CD4-positive, alpha-beta T cell treated with Interleukin-15 for 1 hour (primary cell): ENCODE measurements at regions not wholly inside any gene's neighbourhood (a gene's known extent, or its start where the extent isn't known, plus 50 kb on each side); places are given as distances from the start of the nearest gene placed in this dataset.

Experiments
- DNase-seq: peaks from one replicate; pipeline ENCODE4 v3.0.0-alpha.2; 2020

GRCh38 chr5:74140409-74140808, 500.1 kb downstream of the ENC1 start:
- DNase-seq = no peak

GRCh38 chr5:74139589-74139988, 500.9 kb downstream of the ENC1 start:
- DNase-seq = no peak

- DNase-seq = no peak
Measured at GRCh38 chr5:74138721-74139120, 501.8 kb downstream of the ENC1 start.

- no peak for DNase-seq
Measured at GRCh38 chr5:74136276-74136825, 504.2 kb downstream of the ENC1 start.

- no peak for DNase-seq
Measured at GRCh38 chr5:74135033-74135432, 505.5 kb downstream of the ENC1 start.

- no peak for DNase-seq
Measured at GRCh38 chr5:74132485-74132884, 506.5 kb downstream of the ARHGEF28 start.

GRCh38 chr5:74131250-74131649, 505.3 kb downstream of the ARHGEF28 start:
- DNase-seq = no peak

- no peak for DNase-seq
Measured at GRCh38 chr5:74130155-74130897, 504.3 kb downstream of the ARHGEF28 start.

- no peak for DNase-seq
Measured at GRCh38 chr5:74127381-74128320, 501.7 kb downstream of the ARHGEF28 start.

- DNase-seq = no peak
Measured at GRCh38 chr5:74126294-74126693, 500.3 kb downstream of the ARHGEF28 start.

- DNase-seq = no peak
Measured at GRCh38 chr5:74124826-74125225, 498.8 kb downstream of the ARHGEF28 start.

GRCh38 chr5:74123929-74124328, 497.9 kb downstream of the ARHGEF28 start:
- no peak for DNase-seq

- DNase-seq = no peak
Measured at GRCh38 chr5:74122979-74123590, 497.1 kb downstream of the ARHGEF28 start.

GRCh38 chr5:74122175-74122574, 496.2 kb downstream of the ARHGEF28 start:
- no peak for DNase-seq

GRCh38 chr5:74120585-74120984, 494.6 kb downstream of the ARHGEF28 start:
- no peak for DNase-seq

- DNase-seq = no peak
Measured at GRCh38 chr5:74118071-74118470, 492.1 kb downstream of the ARHGEF28 start.

GRCh38 chr5:74116984-74117383, 491.0 kb downstream of the ARHGEF28 start:
- no peak for DNase-seq

- DNase-seq = no peak
Measured at GRCh38 chr5:74116266-74116665, 490.3 kb downstream of the ARHGEF28 start.

- no peak for DNase-seq
Measured at GRCh38 chr5:74113927-74114326, 487.9 kb downstream of the ARHGEF28 start.

- no peak for DNase-seq
Measured at GRCh38 chr5:74113196-74113540, 487.2 kb downstream of the ARHGEF28 start.

- DNase-seq = no peak
Measured at GRCh38 chr5:74112372-74113195, 486.6 kb downstream of the ARHGEF28 start.

- no peak for DNase-seq
Measured at GRCh38 chr5:74111764-74112163, 485.8 kb downstream of the ARHGEF28 start.
